ENCODE measurements at regions not wholly inside any gene's neighbourhood (a gene's known extent, or its start where the extent isn't known, plus 50 kb on each side); places are given as distances from the start of the nearest gene placed in this dataset.
A peak's percentile ranks its signal among the peaks of the same experiment; 100 is the strongest.
"Not testable (repeated sequence)": the region's sequence is repeated elsewhere in the genome, so short reads cannot be mapped to it uniquely, and the experiment has no call there.

DNA sequence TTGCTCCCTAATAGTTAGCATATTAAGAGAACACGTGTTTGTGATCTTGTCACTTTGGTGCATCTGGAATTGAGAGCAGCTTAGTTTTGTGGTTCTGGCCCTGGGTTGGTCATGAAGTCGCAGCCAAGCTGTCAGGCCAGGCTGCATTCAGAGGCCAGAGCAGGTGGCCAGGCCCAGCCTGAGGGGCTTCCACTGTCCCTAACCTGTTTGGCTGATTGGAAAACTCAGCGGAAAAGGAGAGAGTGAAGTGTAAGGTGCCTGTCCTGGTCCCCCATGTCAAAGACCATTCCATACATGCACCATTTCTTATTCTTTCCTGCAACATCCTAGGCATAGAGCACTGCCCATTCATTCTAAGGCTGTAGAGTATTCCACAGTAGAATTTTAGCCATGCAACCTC, 111.5 kb upstream of the IGLL5 start:
- DNase-seq (ENCODE audit: low read depth in 2 of 2): no peak

- DNase-seq (ENCODE audit: low read depth in 2 of 2): no peak
These were observed 108.4 kb upstream of the IGLL5 start for GRCh38 chr22:22779213-22779612.

DNA sequence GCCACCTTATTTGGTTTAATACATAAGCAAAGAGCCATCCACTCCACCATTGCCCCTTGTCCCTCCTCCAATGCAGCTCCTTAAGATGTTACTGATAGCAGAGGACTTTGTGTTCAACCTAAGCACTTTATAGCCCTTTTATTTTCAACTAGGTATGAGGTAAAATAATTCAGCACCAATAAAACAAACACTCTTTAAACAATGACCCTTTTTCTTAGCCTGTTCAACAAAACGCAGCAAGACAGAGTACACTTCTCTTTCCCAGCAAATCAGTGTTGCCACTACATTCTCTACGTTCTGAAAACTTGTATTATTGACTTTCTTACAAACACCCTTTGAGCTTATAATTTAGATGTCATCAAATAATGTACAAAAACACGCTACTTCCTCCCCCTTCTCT, 104.0 kb upstream of the IGLL5 start:
- no peak for DNase-seq (ENCODE audit: low read depth in 2 of 2)

GRCh38 chr22:22784249-22785039, 103.2 kb upstream of the IGLL5 start:
- no peak for DNase-seq (ENCODE audit: low read depth in 2 of 2)

- no peak for DNase-seq (ENCODE audit: low read depth in 2 of 2)
These were observed 102.1 kb upstream of the IGLL5 start for GRCh38 chr22:22785316-22786065.

GRCh38 chr22:22786301-22787115, 101.1 kb upstream of the IGLL5 start:
- no peak for DNase-seq (ENCODE audit: low read depth in 2 of 2)

DNA sequence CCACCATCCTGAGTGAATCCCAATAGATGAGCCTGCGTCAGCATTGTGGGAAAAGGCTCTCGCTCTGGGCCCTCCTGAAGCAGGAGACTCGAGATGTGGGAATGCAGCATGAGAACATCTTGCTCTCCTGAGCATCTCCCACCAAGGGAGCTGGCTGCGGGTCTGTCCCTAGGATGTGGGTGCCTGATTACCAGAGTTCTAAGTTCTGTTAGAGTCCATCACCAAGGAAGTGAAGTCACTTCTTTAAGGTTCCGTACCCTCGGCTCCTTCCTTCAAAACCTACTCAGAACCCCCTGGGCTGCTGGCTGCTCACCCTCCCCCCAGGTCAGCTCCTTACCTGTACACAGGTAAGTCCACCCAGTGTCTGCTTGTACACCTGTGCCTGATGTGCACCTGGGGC, 100.5 kb upstream of the IGLL5 start:
- no peak for DNase-seq (ENCODE audit: low read depth in 2 of 2)

DNA sequence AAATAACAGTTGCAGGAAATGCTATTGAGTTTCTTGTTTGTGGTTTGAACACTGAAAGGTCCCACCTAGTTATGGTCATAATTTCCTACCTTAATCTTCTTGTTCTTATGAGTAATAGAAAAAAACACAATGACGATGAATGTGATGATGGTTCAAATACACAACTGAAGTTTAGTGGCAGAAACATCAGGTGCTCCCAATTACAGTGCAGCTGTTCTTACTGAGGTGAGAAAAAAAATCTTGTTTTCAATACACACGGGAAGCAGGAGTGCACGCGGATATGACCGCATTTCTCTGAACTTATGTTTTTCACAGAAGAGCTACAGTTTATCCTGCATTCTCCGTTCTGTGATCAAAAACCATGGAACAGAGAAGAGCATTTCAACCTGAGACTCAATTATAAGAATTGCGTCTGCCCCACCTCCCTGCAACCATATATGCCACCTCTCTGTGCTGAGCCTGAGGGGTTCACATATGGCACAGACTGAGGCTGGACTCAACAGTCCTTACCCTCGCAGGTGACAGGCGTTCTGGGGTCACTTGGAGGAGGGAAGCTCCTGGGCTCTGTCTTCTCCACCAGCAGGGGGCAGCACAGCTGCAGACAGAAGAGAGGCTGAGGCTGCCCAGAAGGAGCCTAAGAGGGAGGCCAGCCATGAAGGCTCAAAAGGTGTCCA, 99.7 kb upstream of the IGLL5 start:
- peak; percentile 61 to 62 for DNase-seq (ENCODE audit: low read depth in 2 of 2)

GRCh38 chr22:22788460-22789037, 99.1 kb upstream of the IGLL5 start:
- DNase-seq (ENCODE audit: low read depth in 2 of 2): no peak

DNA sequence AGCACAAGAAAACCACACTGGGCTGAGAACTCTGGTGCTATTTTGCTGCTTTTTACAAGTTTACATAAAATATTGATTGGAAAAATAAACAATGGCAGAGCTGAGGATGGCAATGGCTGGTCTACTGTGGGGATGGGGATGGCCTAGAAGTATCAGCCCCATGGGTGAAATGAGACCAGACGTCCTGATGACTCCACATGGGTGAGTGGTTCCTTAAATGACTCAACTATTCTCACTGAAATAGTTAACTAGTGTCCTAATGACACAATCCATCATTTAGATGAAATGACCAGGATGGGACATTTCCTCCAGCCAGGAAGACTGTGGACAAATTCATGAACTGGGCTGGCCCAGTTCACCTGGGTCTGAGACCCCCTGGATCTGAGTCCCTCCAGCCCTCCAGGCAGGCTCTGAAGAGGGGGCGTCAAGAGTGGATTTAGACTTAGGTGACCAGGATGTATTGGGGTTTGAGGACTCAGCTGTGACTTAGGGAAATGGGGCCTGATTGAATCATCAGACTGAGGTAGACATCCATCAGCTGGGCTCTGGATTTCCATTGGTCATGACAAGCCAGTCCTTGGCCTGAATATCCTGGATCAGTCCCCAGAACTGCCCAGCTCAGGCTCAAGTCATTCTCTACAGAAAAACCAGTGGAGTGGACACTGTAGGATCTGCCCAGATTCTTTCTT, 98.2 kb upstream of the IGLL5 start:
- no peak for DNase-seq (ENCODE audit: low read depth in 2 of 2)

DNA sequence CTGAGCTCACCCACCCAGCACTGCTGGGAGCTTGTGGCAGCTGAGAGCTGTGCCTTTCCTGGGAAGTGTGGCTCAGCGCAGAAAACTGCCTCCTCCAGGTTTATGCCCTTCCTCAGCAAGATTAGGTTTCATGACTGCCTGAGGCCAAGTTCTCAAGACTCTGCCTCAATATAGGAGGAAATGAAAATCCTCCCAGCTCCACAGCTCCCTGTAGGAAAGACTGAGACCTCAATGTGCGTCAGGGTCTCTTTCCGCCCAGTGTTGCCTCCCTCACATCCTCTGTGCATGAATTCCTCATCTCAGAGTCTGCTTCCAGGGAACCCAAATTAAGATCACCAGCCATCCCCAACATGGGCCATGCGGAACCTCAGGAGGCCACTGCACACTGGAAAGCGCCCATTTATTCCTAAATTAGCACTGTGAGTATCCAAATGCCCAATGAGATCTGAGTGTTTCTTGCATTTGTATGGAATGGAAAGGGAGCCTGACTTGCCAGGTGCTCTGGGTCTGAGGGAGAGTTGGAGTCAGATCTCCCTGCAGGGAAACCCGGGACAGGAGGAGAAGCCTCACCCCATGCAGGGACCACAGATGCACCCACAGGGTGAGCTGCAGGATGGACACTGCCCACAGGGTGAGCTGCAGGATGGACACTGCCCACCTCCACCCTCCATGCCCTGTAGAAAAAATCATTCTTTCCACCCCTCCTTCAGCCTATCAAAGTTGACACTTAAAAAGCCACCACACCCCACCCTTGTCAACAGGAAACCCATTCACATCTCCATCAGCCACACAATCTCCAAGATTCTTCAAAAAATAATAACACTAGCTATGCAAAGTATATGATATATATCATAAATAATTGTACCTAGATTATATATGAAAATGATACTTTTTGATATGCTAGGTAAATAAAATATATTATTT, 97.4 kb upstream of the IGLL5 start:
- no peak for DNase-seq (ENCODE audit: low read depth in 2 of 2)

GRCh38 chr22:22791438-22792181, 96.0 kb upstream of the IGLL5 start:
- peak in 1 of 2 donors; percentile 42 for DNase-seq (ENCODE audit: low read depth in 2 of 2)

DNA sequence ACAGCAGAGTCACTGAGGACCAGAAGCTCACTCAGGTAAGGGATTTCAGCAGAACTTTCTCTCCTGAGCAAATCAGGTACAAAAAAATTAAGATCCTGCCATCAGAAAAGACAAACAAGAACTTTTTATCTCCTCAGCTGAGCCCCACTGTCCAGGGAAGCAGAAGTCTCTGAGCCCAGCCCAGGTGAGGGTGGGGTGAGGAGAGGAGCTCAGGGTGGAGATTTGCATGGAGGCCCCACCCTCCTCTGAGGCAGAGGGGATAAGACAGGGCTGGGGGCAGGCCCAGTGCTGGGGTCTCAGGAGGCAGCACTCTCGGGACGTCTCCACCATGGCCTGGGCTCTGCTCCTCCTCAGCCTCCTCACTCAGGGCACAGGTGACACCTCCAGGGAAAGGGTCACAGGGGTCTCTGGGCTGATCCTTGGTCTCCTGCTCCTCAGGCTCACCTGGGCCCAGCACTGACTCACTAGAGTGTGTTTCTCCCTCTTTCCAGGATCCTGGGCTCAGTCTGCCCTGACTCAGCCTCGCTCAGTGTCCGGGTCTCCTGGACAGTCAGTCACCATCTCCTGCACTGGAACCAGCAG, 95.3 kb upstream of the IGLL5 start:
- not testable (repeated sequence) for DNase-seq (ENCODE audit: low read depth in 2 of 2)

- DNase-seq (ENCODE audit: low read depth in 2 of 2): not testable (repeated sequence)
These were observed 92.0 kb upstream of the IGLL5 start for GRCh38 chr22:22795639-22796038.

DNA sequence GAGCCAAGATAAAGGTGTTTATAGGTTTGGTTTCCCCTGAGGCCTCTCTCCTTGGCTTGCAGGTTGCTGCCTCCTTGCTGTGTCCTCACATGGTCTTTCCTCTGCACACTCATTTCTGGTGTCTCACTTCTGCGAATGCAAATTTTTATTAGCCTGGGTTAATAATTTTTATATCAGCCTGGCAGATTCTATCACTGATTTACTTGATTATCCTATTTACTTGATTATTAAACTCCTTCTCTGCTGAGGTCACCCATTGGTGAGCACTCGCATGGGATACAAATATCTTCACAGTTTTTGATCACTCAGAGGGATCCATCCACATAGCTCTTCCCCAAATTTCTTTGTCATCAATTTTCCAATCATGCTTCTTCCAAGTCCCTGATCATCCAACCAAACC, 90.9 kb upstream of the IGLL5 start:
- no peak for DNase-seq (ENCODE audit: low read depth in 2 of 2)

- no peak for DNase-seq (ENCODE audit: low read depth in 2 of 2)
These were observed 89.4 kb upstream of the IGLL5 start for GRCh38 chr22:22798232-22798616.

- DNase-seq (ENCODE audit: low read depth in 2 of 2): no peak
These were observed 88.9 kb upstream of the IGLL5 start for GRCh38 chr22:22798716-22799115.

DNA sequence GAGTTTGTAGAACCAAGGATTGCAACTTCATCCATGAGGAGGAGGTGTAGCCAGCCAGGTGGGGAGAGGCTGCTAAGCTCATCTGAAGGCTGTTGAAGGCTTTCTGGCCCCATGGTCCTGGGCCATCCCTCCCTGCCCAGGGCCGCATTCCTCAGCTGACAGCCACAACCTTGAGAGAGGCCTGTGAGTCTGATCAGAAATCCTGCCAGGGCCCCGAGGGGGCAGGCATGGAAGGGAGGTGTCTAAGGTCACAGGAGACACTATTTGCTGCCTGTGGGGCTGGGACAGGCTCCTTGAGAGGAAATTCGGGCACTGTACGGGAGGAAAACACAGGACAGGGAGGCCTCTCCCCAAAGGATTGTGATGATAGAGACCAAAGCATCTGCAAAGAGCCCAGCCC, 88.1 kb upstream of the IGLL5 start:
- no peak for DNase-seq (ENCODE audit: low read depth in 2 of 2)

All from lung microvascular endothelial cell (primary cell).